Astrocyte (in vitro differentiated cells and primary cell): ENCODE measurements at regions not wholly inside any gene's neighbourhood (a gene's known extent, or its start where the extent isn't known, plus 50 kb on each side); places are given as distances from the start of the nearest gene placed in this dataset.
A peak's percentile ranks its signal among the peaks of the same experiment; 100 is the strongest.

ENCODE experiments used
- DNase-seq: peaks from one replicate; pipeline ENCODE4 v3.0.0-alpha.2; 2010; ENCODE audit warnings: low read depth
- FAIRE-seq: peaks from 2 replicates; lab custom pipeline; 2011; peaks lifted over from hg19 to GRCh38; lab: Jason Lieb, UNC
- H2AFZ ChIP-seq: 2 replicates; pipeline ENCODE4 v1.6.0; 2012; ENCODE audit warnings: low read depth, low read length, inconsistent platforms
- H3K27ac ChIP-seq: 2 replicates; pipeline ENCODE4 v1.5.1; 2011; ENCODE audit warnings: low read depth, low read length, inconsistent platforms
- H3K27me3 ChIP-seq: 2 replicates; pipeline ENCODE4 v1.6.0; 2011; ENCODE audit warnings: low read length, inconsistent platforms; ENCODE audit not compliant: insufficient read depth
- H3K36me3 ChIP-seq: 2 replicates; pipeline ENCODE4 v1.5.1; 2011; ENCODE audit warnings: low read length, inconsistent platforms; ENCODE audit not compliant: insufficient read depth
- H3K4me1 ChIP-seq: 2 replicates; pipeline ENCODE4 v1.5.1; 2011; ENCODE audit warnings: low read length, inconsistent platforms; ENCODE audit not compliant: insufficient read depth
- H3K4me2 ChIP-seq: 2 replicates; pipeline ENCODE4 v1.6.0; 2012; ENCODE audit warnings: low read length, inconsistent platforms
- H3K4me3 ChIP-seq: 2 replicates; pipeline ENCODE4 v1.5.1; 2011; ENCODE audit warnings: low read depth, mild to moderate bottlenecking, low read length, inconsistent platforms; ENCODE audit not compliant: insufficient read depth
- H3K79me2 ChIP-seq: 2 replicates; pipeline ENCODE4 v1.6.0; 2012; ENCODE audit warnings: mild to moderate bottlenecking, low read length, inconsistent platforms; ENCODE audit not compliant: insufficient read depth
- H3K9ac ChIP-seq: 2 replicates; pipeline ENCODE4 v1.6.0; 2012; ENCODE audit warnings: mild to moderate bottlenecking, low read length, inconsistent platforms
- H3K9me3 ChIP-seq: 2 replicates; pipeline ENCODE4 v1.5.1; 2012; ENCODE audit warnings: low read depth, mild to moderate bottlenecking, low read length, inconsistent platforms; ENCODE audit not compliant: insufficient read depth
- H4K20me1 ChIP-seq: 2 replicates; pipeline ENCODE4 v1.6.0; 2012; ENCODE audit warnings: low read length, inconsistent platforms; ENCODE audit not compliant: insufficient read depth
- H3K27ac Mint-ChIP-seq: one replicate; pipeline ENCODE4 v1.8.0; 2021; ENCODE audit warnings: mild to moderate bottlenecking, mixed read lengths; ENCODE audit not compliant: unreplicated experiment
- H3K27me3 Mint-ChIP-seq: one replicate; pipeline ENCODE4 v1.8.0; 2021; ENCODE audit warnings: low read depth, mixed read lengths; ENCODE audit not compliant: unreplicated experiment
- H3K36me3 Mint-ChIP-seq: one replicate; pipeline ENCODE4 v1.8.0; 2021; ENCODE audit warnings: low read depth, mixed read lengths; ENCODE audit not compliant: unreplicated experiment
- H3K4me1 Mint-ChIP-seq: one replicate; pipeline ENCODE4 v1.8.0; 2021; ENCODE audit warnings: low read depth, mixed read lengths; ENCODE audit not compliant: unreplicated experiment
- H3K4me3 Mint-ChIP-seq: one replicate; pipeline ENCODE4 v1.8.0; 2021; ENCODE audit warnings: mild to moderate bottlenecking, moderate library complexity, mixed read lengths; ENCODE audit not compliant: unreplicated experiment
- H3K9me3 Mint-ChIP-seq: one replicate; pipeline ENCODE4 v1.8.0; 2021; ENCODE audit warnings: mild to moderate bottlenecking, mixed read lengths; ENCODE audit not compliant: unreplicated experiment
- EZH2 ChIP-seq: IDR thresholded peaks from 2 replicates; pipeline ENCODE4 v1.6.1; 2012; ENCODE audit warnings: mild to moderate bottlenecking, low read length, inconsistent platforms; ENCODE audit not compliant: insufficient read depth
- TF ChIP-seq, protein P1 (sequence below): IDR thresholded peaks from 2 replicates; pipeline ENCODE4 v1.5.1; 2011; ENCODE audit warnings: low read depth, mild to moderate bottlenecking, inconsistent platforms, low read length, moderate library complexity; ENCODE audit not compliant: insufficient read depth

GRCh38 chr3:178001670-178002101, 534.5 kb upstream of the KCNMB2 start:
- H3K36me3 Mint-ChIP-seq: no peaks in the 10 kb centered on the region

GRCh38 chr3:178002113-178002512, 534.1 kb upstream of the KCNMB2 start:
- H3K79me2 ChIP-seq: no peaks in the 10 kb centered on the region
- no peaks in the 10 kb centered on the region for H4K20me1 ChIP-seq
- H2AFZ ChIP-seq: no peak overlapping the region
- Mint-ChIP-seq H3K36me3 (no peaks in the 10 kb centered on the region), H3K27me3 (no peaks in the 10 kb centered on the region), H3K9me3 (peaks cover 6% of the 10 kb centered on the region), H3K27ac (no peak overlapping the region), H3K4me1 (no peaks in the 10 kb centered on the region), H3K4me3 (no peak overlapping the region)
- DNase-seq: no peak
- FAIRE-seq: peak; percentile 17
- no peaks in the 10 kb centered on the region for H3K9me3 ChIP-seq
- H3K27ac ChIP-seq: no peak overlapping the region
- no peak overlapping the region for H3K9ac ChIP-seq
- H3K4me3 ChIP-seq: no peak overlapping the region
- H3K4me2 ChIP-seq: no peak overlapping the region
- H3K36me3 ChIP-seq: no peaks in the 10 kb centered on the region
- H3K4me1 ChIP-seq: no peaks in the 10 kb centered on the region
- TF ChIP-seq, protein P1, sequence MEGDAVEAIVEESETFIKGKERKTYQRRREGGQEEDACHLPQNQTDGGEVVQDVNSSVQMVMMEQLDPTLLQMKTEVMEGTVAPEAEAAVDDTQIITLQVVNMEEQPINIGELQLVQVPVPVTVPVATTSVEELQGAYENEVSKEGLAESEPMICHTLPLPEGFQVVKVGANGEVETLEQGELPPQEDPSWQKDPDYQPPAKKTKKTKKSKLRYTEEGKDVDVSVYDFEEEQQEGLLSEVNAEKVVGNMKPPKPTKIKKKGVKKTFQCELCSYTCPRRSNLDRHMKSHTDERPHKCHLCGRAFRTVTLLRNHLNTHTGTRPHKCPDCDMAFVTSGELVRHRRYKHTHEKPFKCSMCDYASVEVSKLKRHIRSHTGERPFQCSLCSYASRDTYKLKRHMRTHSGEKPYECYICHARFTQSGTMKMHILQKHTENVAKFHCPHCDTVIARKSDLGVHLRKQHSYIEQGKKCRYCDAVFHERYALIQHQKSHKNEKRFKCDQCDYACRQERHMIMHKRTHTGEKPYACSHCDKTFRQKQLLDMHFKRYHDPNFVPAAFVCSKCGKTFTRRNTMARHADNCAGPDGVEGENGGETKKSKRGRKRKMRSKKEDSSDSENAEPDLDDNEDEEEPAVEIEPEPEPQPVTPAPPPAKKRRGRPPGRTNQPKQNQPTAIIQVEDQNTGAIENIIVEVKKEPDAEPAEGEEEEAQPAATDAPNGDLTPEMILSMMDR: no peak
- no peak for TF ChIP-seq EZH2
- no peaks in the 10 kb centered on the region for H3K27me3 ChIP-seq

More at GRCh38 chr3:178001670-178002101, 534.5 kb upstream of the KCNMB2 start:
- no peaks in the 10 kb centered on the region for H3K27me3 Mint-ChIP-seq
- Histone ChIP-seq H3K9me3 (no peaks in the 10 kb centered on the region), H3K9ac (no peak overlapping the region), H3K4me1 (no peaks in the 10 kb centered on the region), H3K27me3 (no peaks in the 10 kb centered on the region), H3K36me3 (no peaks in the 10 kb centered on the region), H3K4me2 (no peak overlapping the region), H3K27ac (no peak overlapping the region), H3K4me3 (no peak overlapping the region), H2AFZ (no peak overlapping the region), H3K79me2 (no peaks in the 10 kb centered on the region), H4K20me1 (no peaks in the 10 kb centered on the region)
- peaks cover 6% of the 10 kb centered on the region for H3K9me3 Mint-ChIP-seq
- DNase-seq (no peak), FAIRE-seq (no peak)
- no peak overlapping the region for H3K27ac Mint-ChIP-seq
- TF ChIP-seq, protein P1: no peak
- no peak for TF ChIP-seq EZH2
- H3K4me3 Mint-ChIP-seq: no peak overlapping the region
- no peaks in the 10 kb centered on the region for H3K4me1 Mint-ChIP-seq

DNA sequence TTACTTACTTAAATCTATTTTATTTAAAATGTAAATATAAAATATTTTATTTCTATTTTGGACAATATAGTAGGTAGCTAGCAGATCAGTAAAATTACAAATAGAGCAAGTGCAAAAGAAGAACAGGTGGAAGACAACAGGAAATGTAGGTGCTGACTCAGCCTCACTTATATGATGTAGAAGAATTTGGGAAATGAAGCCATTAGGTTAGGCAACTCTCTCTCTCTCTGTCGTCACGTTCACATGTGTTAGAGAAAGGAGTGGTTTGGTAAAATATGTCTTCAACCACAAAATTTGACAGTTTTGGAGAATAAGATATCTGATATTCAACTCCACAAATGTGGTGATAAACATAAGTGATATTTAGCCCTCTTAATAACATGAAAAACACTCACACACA, 532.5 kb upstream of the KCNMB2 start:
- no peak for TF ChIP-seq EZH2
- TF ChIP-seq, protein P1: no peak
- Histone ChIP-seq H3K9me3 (no peaks in the 10 kb centered on the region), H3K9ac (no peak overlapping the region), H3K27me3 (no peaks in the 10 kb centered on the region), H4K20me1 (no peaks in the 10 kb centered on the region), H3K4me3 (no peak overlapping the region), H3K36me3 (no peaks in the 10 kb centered on the region), H3K79me2 (no peaks in the 10 kb centered on the region), H3K4me1 (no peaks in the 10 kb centered on the region), H3K27ac (no peak overlapping the region), H2AFZ (no peak overlapping the region), H3K4me2 (no peak overlapping the region)
- DNase-seq (peak; percentile 11), FAIRE-seq (no peak)
- Mint-ChIP-seq H3K9me3 (peaks cover 6% of the 10 kb centered on the region), H3K27ac (no peak overlapping the region), H3K4me1 (no peaks in the 10 kb centered on the region), H3K36me3 (no peaks in the 10 kb centered on the region), H3K27me3 (no peaks in the 10 kb centered on the region), H3K4me3 (no peak overlapping the region)
